ENCODE measurements at regions not wholly inside any gene's neighbourhood (a gene's known extent, or its start where the extent isn't known, plus 50 kb on each side); places are given as distances from the start of the nearest gene placed in this dataset.

GRCh38 chr5:175163586-175164275, 280.3 kb downstream of the DRD1 start:
- Histone ChIP-seq H3K27me3 (ENCODE audit: low read depth, low read length) (no peaks in the 10 kb centered on the region), H3K27ac (ENCODE audit: low read length) (no peak overlapping the region), H3K4me1 (ENCODE audit: control insufficient read depth in 1 of 2, insufficient read depth in 2 of 2, low read length in 2 of 2) (no peaks in the 10 kb centered on the region), H3K4me3 (ENCODE audit: low read depth in 1 of 2, low read length in 2 of 2) (no peak overlapping the region), H3K36me3 (ENCODE audit: control insufficient read depth in 1 of 2, insufficient read depth in 2 of 2, low read length in 2 of 2) (no peaks in the 10 kb centered on the region), H3K9me3 (ENCODE audit: control insufficient read depth in 1 of 2, low read length in 2 of 2) (no peaks in the 10 kb centered on the region)

- Histone ChIP-seq H3K27me3 (ENCODE audit: low read depth, low read length) (no peaks in the 10 kb centered on the region), H3K4me3 (ENCODE audit: low read depth in 1 of 2, low read length in 2 of 2) (no peak overlapping the region), H3K9me3 (ENCODE audit: control insufficient read depth in 1 of 2, low read length in 2 of 2) (no peaks in the 10 kb centered on the region), H3K27ac (ENCODE audit: low read length) (no peak overlapping the region), H3K4me1 (ENCODE audit: control insufficient read depth in 1 of 2, insufficient read depth in 2 of 2, low read length in 2 of 2) (no peaks in the 10 kb centered on the region), H3K36me3 (ENCODE audit: control insufficient read depth in 1 of 2, insufficient read depth in 2 of 2, low read length in 2 of 2) (no peaks in the 10 kb centered on the region)
These were observed 281.9 kb downstream of the DRD1 start for GRCh38 chr5:175162036-175162435.

- H3K27ac ChIP-seq (ENCODE audit: low read length) = no peak overlapping the region
These were observed 284.0 kb downstream of the DRD1 start for GRCh38 chr5:175159956-175160355.

GRCh38 chr5:175148636-175149172, 295.3 kb downstream of the DRD1 start:
- Histone ChIP-seq H3K9me3 (ENCODE audit: control insufficient read depth in 1 of 2, low read length in 2 of 2) (peaks cover 6 to 18% of the 10 kb centered on the region in 2 donors), H3K4me1 (ENCODE audit: control insufficient read depth in 1 of 2, insufficient read depth in 2 of 2, low read length in 2 of 2) (no peaks in the 10 kb centered on the region), H3K4me3 (ENCODE audit: low read depth in 1 of 2, low read length in 2 of 2) (no peak overlapping the region), H3K27me3 (ENCODE audit: low read depth, low read length) (no peaks in the 10 kb centered on the region), H3K36me3 (ENCODE audit: control insufficient read depth in 1 of 2, insufficient read depth in 2 of 2, low read length in 2 of 2) (no peaks in the 10 kb centered on the region), H3K27ac (ENCODE audit: low read length) (no peak overlapping the region)

More at GRCh38 chr5:175159956-175160355, 284.0 kb downstream of the DRD1 start:
- H3K4me3 ChIP-seq (ENCODE audit: low read depth in 1 of 2, low read length in 2 of 2) = no peak overlapping the region
- H3K9me3 ChIP-seq (ENCODE audit: control insufficient read depth in 1 of 2, low read length in 2 of 2) = no peaks in the 10 kb centered on the region
- no peaks in the 10 kb centered on the region for H3K27me3 ChIP-seq (ENCODE audit: low read depth, low read length)
- H3K36me3 ChIP-seq (ENCODE audit: control insufficient read depth in 1 of 2, insufficient read depth in 2 of 2, low read length in 2 of 2) = no peaks in the 10 kb centered on the region
- no peaks in the 10 kb centered on the region for H3K4me1 ChIP-seq (ENCODE audit: control insufficient read depth in 1 of 2, insufficient read depth in 2 of 2, low read length in 2 of 2)

- Histone ChIP-seq H3K36me3 (ENCODE audit: control insufficient read depth in 1 of 2, insufficient read depth in 2 of 2, low read length in 2 of 2) (no peaks in the 10 kb centered on the region), H3K4me1 (ENCODE audit: control insufficient read depth in 1 of 2, insufficient read depth in 2 of 2, low read length in 2 of 2) (no peaks in the 10 kb centered on the region), H3K9me3 (ENCODE audit: control insufficient read depth in 1 of 2, low read length in 2 of 2) (peaks cover 0 to 15% of the 10 kb centered on the region in 2 donors), H3K4me3 (ENCODE audit: low read depth in 1 of 2, low read length in 2 of 2) (no peak overlapping the region), H3K27me3 (ENCODE audit: low read depth, low read length) (no peaks in the 10 kb centered on the region), H3K27ac (ENCODE audit: low read length) (no peak overlapping the region)
These were observed 297.2 kb downstream of the DRD1 start for GRCh38 chr5:175146733-175147132.

- peaks cover 0 to 18% of the 10 kb centered on the region in 2 donors for H3K9me3 ChIP-seq (ENCODE audit: control insufficient read depth in 1 of 2, low read length in 2 of 2)
- H3K27me3 ChIP-seq (ENCODE audit: low read depth, low read length) = no peaks in the 10 kb centered on the region
- H3K4me3 ChIP-seq (ENCODE audit: low read depth in 1 of 2, low read length in 2 of 2) = no peak overlapping the region
- no peak overlapping the region for H3K27ac ChIP-seq (ENCODE audit: low read length)
- no peaks in the 10 kb centered on the region for H3K4me1 ChIP-seq (ENCODE audit: control insufficient read depth in 1 of 2, insufficient read depth in 2 of 2, low read length in 2 of 2)
- no peaks in the 10 kb centered on the region for H3K36me3 ChIP-seq (ENCODE audit: control insufficient read depth in 1 of 2, insufficient read depth in 2 of 2, low read length in 2 of 2)
These were observed 302.6 kb downstream of the DRD1 start for GRCh38 chr5:175141421-175141820.

GRCh38 chr5:175133185-175133584, 310.8 kb downstream of the DRD1 start:
- Histone ChIP-seq H3K27me3 (ENCODE audit: low read depth, low read length) (no peaks in the 10 kb centered on the region), H3K27ac (ENCODE audit: low read length) (no peak overlapping the region), H3K36me3 (ENCODE audit: control insufficient read depth in 1 of 2, insufficient read depth in 2 of 2, low read length in 2 of 2) (no peaks in the 10 kb centered on the region), H3K9me3 (ENCODE audit: control insufficient read depth in 1 of 2, low read length in 2 of 2) (peaks cover 0 to 7% of the 10 kb centered on the region in 2 donors), H3K4me3 (ENCODE audit: low read depth in 1 of 2, low read length in 2 of 2) (no peak overlapping the region), H3K4me1 (ENCODE audit: control insufficient read depth in 1 of 2, insufficient read depth in 2 of 2, low read length in 2 of 2) (no peaks in the 10 kb centered on the region)

- H3K4me1 ChIP-seq (ENCODE audit: control insufficient read depth in 1 of 2, insufficient read depth in 2 of 2, low read length in 2 of 2) = no peaks in the 10 kb centered on the region
- H3K27ac ChIP-seq (ENCODE audit: low read length) = no peak overlapping the region
- H3K9me3 ChIP-seq (ENCODE audit: control insufficient read depth in 1 of 2, low read length in 2 of 2) = peaks cover 0 to 6% of the 10 kb centered on the region in 2 donors
- H3K36me3 ChIP-seq (ENCODE audit: control insufficient read depth in 1 of 2, insufficient read depth in 2 of 2, low read length in 2 of 2) = no peaks in the 10 kb centered on the region
- no peak overlapping the region for H3K4me3 ChIP-seq (ENCODE audit: low read depth in 1 of 2, low read length in 2 of 2)
- H3K27me3 ChIP-seq (ENCODE audit: low read depth, low read length) = no peaks in the 10 kb centered on the region
These were observed 312.6 kb downstream of the DRD1 start for GRCh38 chr5:175131432-175131831.

GRCh38 chr5:175129619-175130018, 314.4 kb downstream of the DRD1 start:
- H3K4me3 ChIP-seq (ENCODE audit: low read depth in 1 of 2, low read length in 2 of 2) = no peak overlapping the region
- H3K27ac ChIP-seq (ENCODE audit: low read length) = no peak overlapping the region
- H3K4me1 ChIP-seq (ENCODE audit: control insufficient read depth in 1 of 2, insufficient read depth in 2 of 2, low read length in 2 of 2) = no peaks in the 10 kb centered on the region
- no peaks in the 10 kb centered on the region for H3K27me3 ChIP-seq (ENCODE audit: low read depth, low read length)
- no peaks in the 10 kb centered on the region for H3K9me3 ChIP-seq (ENCODE audit: control insufficient read depth in 1 of 2, low read length in 2 of 2)
- H3K36me3 ChIP-seq (ENCODE audit: control insufficient read depth in 1 of 2, insufficient read depth in 2 of 2, low read length in 2 of 2) = no peaks in the 10 kb centered on the region

GRCh38 chr5:175129121-175129520, 314.9 kb downstream of the DRD1 start:
- no peaks in the 10 kb centered on the region for H3K36me3 ChIP-seq (ENCODE audit: control insufficient read depth in 1 of 2, insufficient read depth in 2 of 2, low read length in 2 of 2)
- H3K4me1 ChIP-seq (ENCODE audit: control insufficient read depth in 1 of 2, insufficient read depth in 2 of 2, low read length in 2 of 2) = no peaks in the 10 kb centered on the region
- H3K4me3 ChIP-seq (ENCODE audit: low read depth in 1 of 2, low read length in 2 of 2) = no peak overlapping the region
- H3K27ac ChIP-seq (ENCODE audit: low read length) = no peak overlapping the region
- no peaks in the 10 kb centered on the region for H3K9me3 ChIP-seq (ENCODE audit: control insufficient read depth in 1 of 2, low read length in 2 of 2)
- no peaks in the 10 kb centered on the region for H3K27me3 ChIP-seq (ENCODE audit: low read depth, low read length)

- H3K4me1 ChIP-seq (ENCODE audit: control insufficient read depth in 1 of 2, insufficient read depth in 2 of 2, low read length in 2 of 2) = no peaks in the 10 kb centered on the region
- no peaks in the 10 kb centered on the region for H3K27me3 ChIP-seq (ENCODE audit: low read depth, low read length)
- H3K9me3 ChIP-seq (ENCODE audit: control insufficient read depth in 1 of 2, low read length in 2 of 2) = no peaks in the 10 kb centered on the region
- no peaks in the 10 kb centered on the region for H3K36me3 ChIP-seq (ENCODE audit: control insufficient read depth in 1 of 2, insufficient read depth in 2 of 2, low read length in 2 of 2)
- H3K27ac ChIP-seq (ENCODE audit: low read length) = no peak overlapping the region
- no peak overlapping the region for H3K4me3 ChIP-seq (ENCODE audit: low read depth in 1 of 2, low read length in 2 of 2)
These were observed 319.2 kb downstream of the DRD1 start for GRCh38 chr5:175124821-175125220.
